Memory B cell (primary cell): ENCODE measurements at regions not wholly inside any gene's neighbourhood (a gene's known extent, or its start where the extent isn't known, plus 50 kb on each side); places are given as distances from the start of the nearest gene placed in this dataset.

Experiments used
- ATAC-seq: fragments of 150-1000 bp; cut with Tn5 transposase; 2 replicates; pipeline ENCODE4 v1.10.0; 2021; ENCODE audit warnings: low read depth, mild to moderate bottlenecking, moderate library complexity
- DNase-seq, 2 donors: peaks; one replicate each; pipeline ENCODE4 v3.0.0; 2022; ENCODE audit warnings: low spot score in 2 of 2
- H3K27ac Mint-ChIP-seq: one replicate; pipeline ENCODE4 v1.8.0; 2022; ENCODE audit warnings: mild to moderate bottlenecking, moderate library complexity, mixed read lengths
- H3K27me3 Mint-ChIP-seq: one replicate; pipeline ENCODE4 v1.8.0; 2022; ENCODE audit warnings: mixed read lengths
- H3K36me3 Mint-ChIP-seq: one replicate; pipeline ENCODE4 v1.8.0; 2022; ENCODE audit warnings: mild to moderate bottlenecking, mixed read lengths
- H3K4me1 Mint-ChIP-seq: one replicate; pipeline ENCODE4 v1.8.0; 2022; ENCODE audit warnings: mixed read lengths
- H3K4me3 Mint-ChIP-seq: one replicate; pipeline ENCODE4 v1.8.0; 2022; ENCODE audit warnings: mild to moderate bottlenecking, moderate library complexity, mixed read lengths
- H3K9me3 Mint-ChIP-seq: one replicate; pipeline ENCODE4 v1.8.0; 2022; ENCODE audit warnings: mixed read lengths

- Mint-ChIP-seq H3K4me1 (no peaks in the 10 kb centered on the region), H3K27me3 (peaks cover 9% of the 10 kb centered on the region), H3K4me3 (no peak overlapping the region), H3K36me3 (no peaks in the 10 kb centered on the region), H3K9me3 (no peaks in the 10 kb centered on the region), H3K27ac (no peak overlapping the region)
- ATAC-seq, result no peak
- no peak for DNase-seq
Observed at GRCh38 chr10:78585952-78586351, 482.8 kb upstream of the ZMIZ1 start.

DNA sequence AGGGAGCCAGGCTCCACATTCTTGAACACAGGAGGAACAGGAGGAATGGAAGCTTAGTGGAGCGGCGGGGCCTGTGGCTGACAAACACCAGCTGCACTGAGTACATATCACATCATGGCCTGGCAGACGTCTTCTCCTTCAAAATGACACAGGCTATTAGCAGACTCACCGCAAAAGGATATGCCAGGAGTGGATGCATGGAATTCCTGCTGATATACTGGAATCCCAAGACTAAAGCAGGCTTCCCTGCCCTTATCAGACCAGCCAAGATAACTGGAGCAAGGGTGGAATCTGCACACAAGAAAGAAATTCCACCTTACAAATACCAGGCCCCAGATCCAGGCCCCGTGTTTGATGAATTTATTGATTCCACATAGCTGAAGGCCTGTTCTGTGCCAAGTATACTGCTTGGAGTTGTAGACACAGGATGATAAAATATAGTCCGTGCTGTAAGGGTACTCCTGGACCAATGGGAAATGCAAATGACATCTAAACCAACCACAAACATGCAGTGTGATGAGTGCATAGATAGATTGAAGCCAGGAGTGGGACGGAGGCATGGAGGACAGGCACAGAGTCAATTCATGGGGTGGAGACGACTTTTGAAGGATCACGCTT, 480.5 kb upstream of the ZMIZ1 start:
- Mint-ChIP-seq H3K4me1 (no peaks in the 10 kb centered on the region), H3K36me3 (no peaks in the 10 kb centered on the region), H3K9me3 (no peaks in the 10 kb centered on the region), H3K27me3 (peaks cover 1% of the 10 kb centered on the region), H3K4me3 (no peak overlapping the region), H3K27ac (no peak overlapping the region)
- DNase-seq (no peak), ATAC-seq (no peak)

GRCh38 chr10:78589687-78590086, 479.1 kb upstream of the ZMIZ1 start:
- no peaks in the 10 kb centered on the region for H3K9me3 Mint-ChIP-seq
- H3K4me1 Mint-ChIP-seq, result no peaks in the 10 kb centered on the region
- no peaks in the 10 kb centered on the region for H3K36me3 Mint-ChIP-seq
- no peak overlapping the region for H3K27ac Mint-ChIP-seq
- peaks cover 1% of the 10 kb centered on the region for H3K27me3 Mint-ChIP-seq
- no peak overlapping the region for H3K4me3 Mint-ChIP-seq
- ATAC-seq (no peak), DNase-seq (no peak)

GRCh38 chr10:78591066-78591465, 477.7 kb upstream of the ZMIZ1 start:
- Mint-ChIP-seq H3K36me3 (no peaks in the 10 kb centered on the region), H3K27me3 (peaks cover 3% of the 10 kb centered on the region)

DNA sequence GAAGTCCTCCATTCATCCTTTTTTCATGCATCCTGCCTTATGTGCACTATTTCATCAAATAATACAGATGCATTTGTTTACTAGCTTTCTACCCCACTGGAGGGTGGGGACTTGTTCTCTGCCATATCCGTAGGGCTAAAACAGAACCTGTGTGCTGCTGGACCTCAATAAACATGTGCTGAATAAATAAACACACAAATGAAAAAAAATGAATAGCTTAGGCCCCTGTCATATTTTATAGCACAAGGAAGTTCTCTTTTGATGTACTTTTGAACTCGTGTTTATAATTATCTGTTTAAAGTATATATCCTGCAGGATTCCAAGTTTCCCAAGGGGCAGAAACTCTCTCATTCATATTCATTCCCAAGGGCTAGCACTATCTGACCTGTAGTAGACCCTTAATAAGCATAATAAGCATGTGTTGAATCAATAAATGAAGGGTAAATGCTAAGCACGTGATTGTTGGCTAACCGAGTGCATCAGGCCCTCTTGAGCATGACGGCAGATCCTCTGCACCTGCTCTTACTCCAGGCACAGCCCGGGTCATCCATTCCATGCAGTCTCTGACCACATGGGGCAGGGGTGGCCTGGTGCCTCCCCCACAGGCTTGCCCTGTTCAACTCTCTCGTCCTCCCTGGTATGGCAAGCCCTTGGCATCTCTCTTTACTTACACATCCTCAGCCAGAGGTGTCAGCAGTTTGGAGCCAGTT, 474.1 kb upstream of the ZMIZ1 start:
- Mint-ChIP-seq H3K27me3 (peaks cover 8% of the 10 kb centered on the region), H3K4me3 (no peak overlapping the region), H3K9me3 (no peaks in the 10 kb centered on the region), H3K36me3 (no peaks in the 10 kb centered on the region), H3K27ac (no peak overlapping the region), H3K4me1 (no peaks in the 10 kb centered on the region)
- ATAC-seq (no peak), DNase-seq (no peak)

More at GRCh38 chr10:78591066-78591465, 477.7 kb upstream of the ZMIZ1 start:
- ATAC-seq (no peak), DNase-seq (no peak)
- H3K9me3 Mint-ChIP-seq, result no peaks in the 10 kb centered on the region
- H3K27ac Mint-ChIP-seq, result no peak overlapping the region
- H3K4me3 Mint-ChIP-seq, result no peak overlapping the region
- H3K4me1 Mint-ChIP-seq, result no peaks in the 10 kb centered on the region

- no peaks in the 10 kb centered on the region for H3K36me3 Mint-ChIP-seq
- no peaks in the 10 kb centered on the region for H3K4me1 Mint-ChIP-seq
- H3K27me3 Mint-ChIP-seq, result peaks cover 10% of the 10 kb centered on the region
- DNase-seq, result no peak
- H3K27ac Mint-ChIP-seq, result no peak overlapping the region
- no peaks in the 10 kb centered on the region for H3K9me3 Mint-ChIP-seq
- no peak overlapping the region for H3K4me3 Mint-ChIP-seq
- no peak for ATAC-seq
Observed at GRCh38 chr10:78595269-78595619, 473.5 kb upstream of the ZMIZ1 start.

DNA sequence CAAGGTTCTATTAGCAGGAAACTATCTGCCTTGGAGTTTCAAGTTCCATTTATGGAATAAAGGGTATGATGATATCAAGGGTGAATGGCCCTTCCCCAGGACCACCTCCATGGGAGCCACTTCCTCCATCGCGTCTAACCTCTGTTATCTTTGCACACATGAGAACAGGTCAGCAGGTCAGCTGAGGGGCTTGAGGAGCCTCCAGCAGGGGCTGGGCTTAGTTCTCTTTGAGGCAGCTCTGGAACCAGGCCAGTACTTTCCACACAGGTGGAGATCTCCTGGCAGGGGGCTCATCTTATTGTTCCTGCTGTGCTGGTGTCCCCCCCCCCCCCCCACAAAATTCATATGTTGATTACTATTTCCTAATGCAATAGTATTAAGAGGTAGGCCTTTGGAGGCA, 472.2 kb upstream of the ZMIZ1 start:
- Mint-ChIP-seq H3K4me1 (no peaks in the 10 kb centered on the region), H3K4me3 (no peak overlapping the region), H3K27me3 (peaks cover 16% of the 10 kb centered on the region)

DNA sequence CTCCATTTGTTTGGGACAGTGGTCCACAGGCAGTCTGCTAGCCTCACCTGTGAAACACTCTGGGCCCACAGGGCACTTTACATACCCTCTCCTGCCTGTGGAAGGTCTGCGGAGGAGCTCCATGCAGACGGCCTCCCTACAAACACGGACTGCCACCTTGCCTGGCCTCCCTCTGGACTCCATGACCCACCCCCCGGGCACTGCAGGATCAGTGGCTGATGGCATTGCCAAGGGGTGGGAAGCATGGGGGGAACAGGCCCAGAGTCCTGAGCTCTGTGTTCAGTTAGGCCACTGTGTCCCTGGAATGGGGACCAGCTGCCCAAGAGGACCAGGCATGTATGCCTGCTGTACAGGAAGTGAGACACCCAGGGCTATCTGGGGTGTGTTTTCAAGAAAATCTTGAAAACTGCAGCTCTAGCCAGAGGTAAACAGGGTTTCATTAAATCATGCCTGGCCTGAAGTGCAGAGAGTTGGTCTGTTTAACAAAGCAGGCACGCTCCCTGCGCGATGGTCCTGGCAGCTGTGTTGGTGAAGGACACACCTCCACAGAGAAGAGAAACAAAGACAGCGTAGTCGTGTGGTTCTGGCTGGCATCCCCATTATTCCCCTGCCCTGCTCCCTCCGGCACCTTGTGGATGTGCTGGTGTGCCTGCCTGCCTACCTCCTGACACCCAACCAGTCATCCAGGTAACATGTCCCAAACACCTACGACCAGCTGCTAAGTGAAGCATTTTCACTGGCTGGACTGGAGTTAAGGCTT, 470.8 kb upstream of the ZMIZ1 start:
- H3K9me3 Mint-ChIP-seq, result no peaks in the 10 kb centered on the region
- ATAC-seq, result no peak

More for the DNA sequence above, 472.2 kb upstream of the ZMIZ1 start:
- DNase-seq (no peak), ATAC-seq (no peak)
- no peak overlapping the region for H3K27ac Mint-ChIP-seq
- H3K9me3 Mint-ChIP-seq, result no peaks in the 10 kb centered on the region
- no peaks in the 10 kb centered on the region for H3K36me3 Mint-ChIP-seq

DNA sequence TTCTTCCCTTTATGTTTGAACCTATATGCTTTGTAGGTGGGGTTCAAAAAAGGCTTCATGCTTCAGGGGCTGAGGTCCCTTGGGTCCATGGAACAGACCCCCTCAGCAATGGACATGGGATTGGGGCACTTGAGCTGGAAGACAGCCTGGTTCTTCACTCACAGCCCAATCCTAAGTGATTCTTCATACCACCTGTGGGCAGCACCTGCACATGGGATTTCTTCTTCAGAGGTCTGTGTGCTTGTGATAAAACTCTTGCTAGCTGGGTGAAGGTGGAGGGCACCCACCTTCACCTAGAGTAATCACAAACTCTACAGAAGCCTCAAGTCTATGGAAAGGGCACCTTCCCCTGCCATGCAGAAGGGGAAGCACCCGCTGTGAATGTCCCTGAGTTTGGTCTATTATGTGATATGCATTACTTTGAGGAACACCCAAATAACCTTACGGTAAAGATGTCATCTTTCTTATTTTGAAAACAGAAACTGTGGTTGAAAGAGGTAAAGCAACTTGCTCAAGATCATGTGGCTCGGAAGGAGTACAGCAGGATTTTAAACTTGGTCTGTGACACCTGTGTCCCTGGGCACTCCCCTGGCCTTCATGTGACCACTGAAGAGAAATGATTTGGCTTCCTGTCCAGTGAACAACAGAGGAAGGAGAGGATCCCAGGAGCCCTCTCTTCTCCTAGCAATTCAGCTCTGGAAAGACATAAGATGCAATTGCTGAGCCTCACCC, 469.5 kb upstream of the ZMIZ1 start:
- Mint-ChIP-seq H3K27me3 (peaks cover 16% of the 10 kb centered on the region), H3K4me1 (no peaks in the 10 kb centered on the region), H3K9me3 (no peaks in the 10 kb centered on the region), H3K27ac (no peak overlapping the region), H3K36me3 (no peaks in the 10 kb centered on the region), H3K4me3 (no peak overlapping the region)
- ATAC-seq (no peak), DNase-seq (no peak)

More for the DNA sequence above, 470.8 kb upstream of the ZMIZ1 start:
- H3K27ac Mint-ChIP-seq, result no peak overlapping the region
- peaks cover 16% of the 10 kb centered on the region for H3K27me3 Mint-ChIP-seq
- H3K4me1 Mint-ChIP-seq, result no peaks in the 10 kb centered on the region
- no peak overlapping the region for H3K4me3 Mint-ChIP-seq
- DNase-seq, result no peak
- H3K36me3 Mint-ChIP-seq, result no peaks in the 10 kb centered on the region

GRCh38 chr10:78600121-78600665, 468.6 kb upstream of the ZMIZ1 start:
- no peaks in the 10 kb centered on the region for H3K9me3 Mint-ChIP-seq
- ATAC-seq (no peak), DNase-seq (no peak)
- no peak overlapping the region for H3K27ac Mint-ChIP-seq
- no peaks in the 10 kb centered on the region for H3K36me3 Mint-ChIP-seq
- H3K4me1 Mint-ChIP-seq, result no peaks in the 10 kb centered on the region
- H3K4me3 Mint-ChIP-seq, result no peak overlapping the region
- peaks cover 16% of the 10 kb centered on the region for H3K27me3 Mint-ChIP-seq

DNA sequence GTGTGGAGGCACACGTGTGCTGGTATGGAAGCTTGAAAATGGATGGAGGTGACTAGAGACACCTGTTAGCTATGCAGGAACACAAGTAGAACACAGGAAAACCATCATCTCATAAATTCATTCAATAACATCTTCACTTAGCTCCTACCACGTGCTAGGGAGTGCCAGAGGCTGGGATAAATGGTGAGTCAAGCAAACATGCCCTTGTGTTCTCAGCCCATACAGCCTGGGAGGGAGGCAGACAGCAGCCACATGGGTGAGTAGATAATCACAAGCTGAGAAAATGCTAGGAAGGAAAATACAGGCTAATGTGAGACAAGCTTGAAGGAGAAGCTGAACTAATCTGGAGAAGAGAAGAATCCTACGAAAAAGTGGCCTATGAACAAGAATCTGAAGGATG, 468.0 kb upstream of the ZMIZ1 start:
- no peaks in the 10 kb centered on the region for H3K36me3 Mint-ChIP-seq
- H3K4me3 Mint-ChIP-seq, result no peak overlapping the region
- H3K4me1 Mint-ChIP-seq, result no peaks in the 10 kb centered on the region
- no peak for DNase-seq
- peaks cover 14% of the 10 kb centered on the region for H3K27me3 Mint-ChIP-seq
- H3K27ac Mint-ChIP-seq, result no peak overlapping the region
- no peaks in the 10 kb centered on the region for H3K9me3 Mint-ChIP-seq
- ATAC-seq, result no peak

DNA sequence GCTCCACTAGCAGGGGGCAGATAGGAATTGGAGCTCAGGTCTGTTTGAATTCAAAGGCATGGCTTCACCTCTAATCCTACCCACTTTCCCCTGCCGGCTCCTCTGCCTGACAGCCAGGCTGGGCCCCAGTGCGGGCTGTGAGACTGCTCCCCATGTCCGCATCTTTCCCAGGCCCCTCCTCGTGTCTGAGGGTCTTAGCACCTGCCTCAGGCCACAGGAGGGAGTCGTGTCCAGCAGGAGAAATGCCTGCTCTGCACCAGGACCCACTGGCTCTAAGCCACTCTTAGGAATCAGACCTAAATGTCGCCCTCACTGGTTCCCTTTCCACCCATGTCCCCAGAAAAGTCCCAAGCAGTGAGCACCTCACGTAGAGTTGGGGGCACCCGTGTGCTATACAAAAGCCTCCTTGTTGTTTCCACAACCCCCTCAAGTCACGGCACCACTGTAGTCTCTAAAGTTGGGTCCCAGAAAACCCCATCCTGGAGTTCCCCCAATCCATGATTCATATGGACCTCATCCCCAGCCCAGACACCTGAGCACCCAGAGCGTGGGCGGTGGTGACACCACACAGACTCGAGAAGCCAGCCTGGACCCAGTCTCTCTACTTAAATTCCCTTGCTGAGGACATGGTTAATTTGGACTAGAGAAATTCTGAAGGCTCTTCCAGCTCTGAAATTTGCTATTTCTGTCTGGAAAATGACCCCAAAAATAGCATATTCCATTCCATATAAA, 466.4 kb upstream of the ZMIZ1 start:
- peaks cover 11% of the 10 kb centered on the region for H3K27me3 Mint-ChIP-seq
- DNase-seq, result no peak
- H3K36me3 Mint-ChIP-seq, result no peaks in the 10 kb centered on the region
- ATAC-seq, result no peak
- no peaks in the 10 kb centered on the region for H3K4me1 Mint-ChIP-seq
- H3K27ac Mint-ChIP-seq, result no peak overlapping the region
- H3K4me3 Mint-ChIP-seq, result no peak overlapping the region
- no peaks in the 10 kb centered on the region for H3K9me3 Mint-ChIP-seq

DNA sequence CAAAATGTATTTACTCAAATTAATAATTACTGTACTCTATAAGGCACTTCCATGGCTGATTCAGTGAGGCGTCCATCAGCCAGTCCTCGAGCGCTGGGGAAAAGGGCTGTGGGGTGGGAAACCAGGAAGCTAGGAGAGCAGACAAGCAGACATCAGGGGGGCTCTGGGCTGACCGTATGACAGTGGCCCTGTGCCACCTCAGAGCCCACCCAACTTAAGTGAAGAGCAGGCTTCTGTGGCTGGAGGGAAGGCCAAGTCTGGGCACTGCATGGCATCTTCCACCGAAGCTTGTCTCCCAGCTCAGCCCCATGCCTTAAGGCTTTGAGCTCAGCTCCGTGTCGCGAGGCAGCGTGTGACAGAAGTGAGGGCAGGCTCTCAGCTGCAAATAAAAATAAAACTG, 464.5 kb upstream of the ZMIZ1 start:
- H3K4me3 Mint-ChIP-seq, result no peak overlapping the region
- no peak for ATAC-seq
- H3K36me3 Mint-ChIP-seq, result no peaks in the 10 kb centered on the region
- H3K9me3 Mint-ChIP-seq, result peaks cover 2% of the 10 kb centered on the region
- DNase-seq, result no peak
- H3K27ac Mint-ChIP-seq, result no peak overlapping the region
- H3K27me3 Mint-ChIP-seq, result peaks cover 7% of the 10 kb centered on the region
- no peaks in the 10 kb centered on the region for H3K4me1 Mint-ChIP-seq
